DMS153 treated with DMSO at 0.1 percent for 48 hours (cell line): ENCODE measurements at regions not wholly inside any gene's neighbourhood (a gene's known extent, or its start where the extent isn't known, plus 50 kb on each side); places are given as distances from the start of the nearest gene placed in this dataset.
A peak's percentile ranks its signal among the peaks of the same experiment; 100 is the strongest.
"Not testable (repeated sequence)": the region's sequence is repeated elsewhere in the genome, so short reads cannot be mapped to it uniquely, and the experiment has no call there.

Experiments used
- DNase-seq: peaks from one replicate; lab custom pipeline; 2025; ENCODE audit not compliant: unreplicated experiment; lab: John Stamatoyannopoulos, UW

- no peak for DNase-seq
Observed at GRCh38 chr12:24379433-24379832, 430.0 kb upstream of the SOX5 start.

- DNase-seq, result no peak
Observed at GRCh38 chr12:24378548-24379407, 429.3 kb upstream of the SOX5 start.

GRCh38 chr12:24374452-24374851 lies 425.0 kb upstream of the SOX5 start:
- DNase-seq, result no peak

GRCh38 chr12:24373004-24373403 lies 423.5 kb upstream of the SOX5 start:
- DNase-seq, result no peak

GRCh38 chr12:24366514-24366913 lies 417.0 kb upstream of the SOX5 start:
- no peak for DNase-seq

- no peak for DNase-seq
Observed at GRCh38 chr12:24364921-24365320, 415.5 kb upstream of the SOX5 start.

GRCh38 chr12:24363177-24363754 lies 413.8 kb upstream of the SOX5 start:
- DNase-seq, result peak; percentile 39

- no peak for DNase-seq
Observed at GRCh38 chr12:24361877-24362580, 412.6 kb upstream of the SOX5 start.

GRCh38 chr12:24360907-24361306 lies 411.4 kb upstream of the SOX5 start:
- no peak for DNase-seq

GRCh38 chr12:24360461-24360860 lies 411.0 kb upstream of the SOX5 start:
- DNase-seq, result no peak

GRCh38 chr12:24360057-24360456 lies 410.6 kb upstream of the SOX5 start:
- DNase-seq, result peak; percentile 24

GRCh38 chr12:24359418-24359817 lies 409.9 kb upstream of the SOX5 start:
- DNase-seq, result no peak

GRCh38 chr12:24356240-24356804 lies 406.9 kb upstream of the SOX5 start:
- DNase-seq, result no peak

- DNase-seq, result no peak
Observed at GRCh38 chr12:24352363-24352762, 402.9 kb upstream of the SOX5 start.

- DNase-seq, result no peak
Observed at GRCh38 chr12:24349051-24349799, 399.8 kb upstream of the SOX5 start.

- DNase-seq, result not testable (repeated sequence)
Observed at GRCh38 chr12:24348180-24348579, 398.7 kb upstream of the SOX5 start.

- no peak for DNase-seq
Observed at GRCh38 chr12:24328261-24328660, 378.8 kb upstream of the SOX5 start.

GRCh38 chr12:24325331-24325730 lies 375.9 kb upstream of the SOX5 start:
- no peak for DNase-seq

GRCh38 chr12:24307716-24308335 lies 358.4 kb upstream of the SOX5 start:
- DNase-seq, result no peak

- DNase-seq, result no peak
Observed at GRCh38 chr12:24307153-24307552, 357.7 kb upstream of the SOX5 start.

- DNase-seq, result no peak
Observed at GRCh38 chr12:24306001-24306400, 356.5 kb upstream of the SOX5 start.
